HG03064 (cell line): ENCODE measurements at regions not wholly inside any gene's neighbourhood (a gene's known extent, or its start where the extent isn't known, plus 50 kb on each side); places are given as distances from the start of the nearest gene placed in this dataset.

Experiments
- ATAC-seq: cut with Tn5 transposase; IDR thresholded peaks from one replicate; pipeline ENCODE4 v1.9.1; 2021; ENCODE audit warnings: low read depth; ENCODE audit not compliant: unreplicated experiment

DNA sequence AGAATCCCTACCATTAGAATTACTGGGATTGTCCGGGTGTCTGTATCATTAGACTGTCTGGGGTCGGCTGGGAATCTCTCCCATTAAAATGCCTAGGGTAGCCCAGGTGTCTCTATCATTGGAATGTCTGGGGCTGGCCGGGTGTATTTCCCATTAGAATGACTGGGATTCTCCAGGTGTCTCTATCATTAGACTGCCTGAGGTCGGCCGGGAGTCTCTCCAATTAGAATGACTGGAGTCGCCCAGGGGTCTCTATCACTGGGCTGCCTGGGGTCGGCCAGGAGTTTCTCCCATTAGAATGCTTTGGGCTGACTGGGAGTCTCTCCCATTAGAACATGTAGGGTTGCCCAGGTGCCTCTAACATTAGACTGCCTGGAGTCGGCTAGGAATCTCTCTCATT is 1560.7 kb downstream of the UQCRFS1 start:
- no peak for ATAC-seq

DNA sequence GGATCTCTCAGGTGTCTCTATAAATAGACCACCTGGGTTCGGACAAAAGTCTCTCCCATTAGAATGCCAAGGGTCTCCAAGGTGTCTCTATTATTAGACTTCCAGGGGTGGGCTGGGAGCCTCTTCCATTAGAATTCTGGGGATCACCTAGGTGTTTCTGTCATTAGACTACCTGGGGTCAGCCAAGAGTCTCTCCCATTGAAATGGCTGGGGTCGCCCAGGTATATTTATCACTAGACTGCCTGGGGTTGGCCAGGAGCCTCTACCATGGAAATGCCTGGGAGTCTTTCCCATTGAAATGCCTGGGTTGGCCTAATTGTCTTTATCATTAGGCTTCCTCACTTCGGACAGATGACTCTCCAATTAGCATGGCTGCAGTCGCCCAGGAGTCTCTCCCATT is 1565.5 kb downstream of the UQCRFS1 start:
- no peak for ATAC-seq

DNA sequence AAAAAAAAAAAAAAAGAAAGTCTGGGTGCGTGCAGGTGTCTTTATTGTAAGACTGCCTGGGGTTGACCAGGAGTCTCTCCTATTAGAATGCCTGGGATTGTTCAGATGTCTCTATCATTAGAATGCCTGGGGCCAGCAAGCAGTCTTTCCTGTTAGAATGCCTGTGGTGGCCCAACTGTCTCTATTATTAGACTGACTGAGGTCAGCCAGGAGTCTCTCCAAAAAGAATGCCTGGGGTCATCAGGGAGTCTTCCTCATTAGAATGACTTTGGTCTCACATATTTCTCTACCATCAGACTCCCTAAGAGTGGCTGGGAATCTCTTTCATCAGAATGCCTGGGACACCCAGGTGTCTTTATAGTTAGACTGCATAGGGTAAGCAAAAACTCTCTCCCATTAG is 1577.5 kb downstream of the UQCRFS1 start:
- ATAC-seq = no peak

DNA sequence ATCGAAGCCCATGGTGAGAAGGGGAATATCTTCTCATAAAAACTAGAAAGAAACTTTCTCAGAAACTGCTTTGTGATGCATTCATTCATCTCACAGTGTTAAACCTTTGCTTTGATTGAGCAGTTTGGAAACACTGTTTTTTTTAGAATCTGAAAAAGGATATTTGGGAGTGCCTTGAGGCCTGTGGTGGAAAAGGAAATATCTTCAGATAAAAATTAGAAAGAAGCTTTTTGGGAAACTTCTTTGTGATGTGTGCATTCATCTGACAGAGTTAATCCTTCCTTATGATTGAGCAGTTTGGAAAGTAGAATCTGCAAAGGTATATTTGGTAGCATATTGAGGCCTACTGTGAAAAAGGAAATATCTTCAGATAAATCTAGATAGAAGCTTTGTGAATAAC is 1594.9 kb downstream of the UQCRFS1 start:
- no peak for ATAC-seq

DNA sequence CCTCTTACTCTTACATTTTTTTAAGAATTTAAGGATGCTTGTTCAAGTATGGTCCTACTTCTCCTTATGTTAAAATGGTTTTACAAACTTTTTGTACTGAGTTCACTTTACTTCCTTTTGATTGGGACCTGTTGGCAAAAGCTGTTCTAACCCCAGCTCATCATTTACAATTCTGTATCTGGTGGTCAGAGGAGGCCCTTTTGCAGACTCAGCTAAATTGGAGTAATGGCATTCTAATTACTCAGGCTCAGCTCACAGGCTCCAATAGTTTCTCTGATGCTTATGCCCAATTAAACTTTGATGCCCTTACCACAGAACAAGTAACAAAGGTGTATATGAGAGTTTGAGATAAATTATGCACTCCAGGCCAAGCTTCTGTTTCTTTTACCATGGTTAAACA is 1632.0 kb downstream of the UQCRFS1 start:
- no peak for ATAC-seq
